ENCODE measurements at regions not wholly inside any gene's neighbourhood (a gene's known extent, or its start where the extent isn't known, plus 50 kb on each side); places are given as distances from the start of the nearest gene placed in this dataset.
"Not testable (repeated sequence)": the region's sequence is repeated elsewhere in the genome, so short reads cannot be mapped to it uniquely, and the experiment has no call there.

DNA sequence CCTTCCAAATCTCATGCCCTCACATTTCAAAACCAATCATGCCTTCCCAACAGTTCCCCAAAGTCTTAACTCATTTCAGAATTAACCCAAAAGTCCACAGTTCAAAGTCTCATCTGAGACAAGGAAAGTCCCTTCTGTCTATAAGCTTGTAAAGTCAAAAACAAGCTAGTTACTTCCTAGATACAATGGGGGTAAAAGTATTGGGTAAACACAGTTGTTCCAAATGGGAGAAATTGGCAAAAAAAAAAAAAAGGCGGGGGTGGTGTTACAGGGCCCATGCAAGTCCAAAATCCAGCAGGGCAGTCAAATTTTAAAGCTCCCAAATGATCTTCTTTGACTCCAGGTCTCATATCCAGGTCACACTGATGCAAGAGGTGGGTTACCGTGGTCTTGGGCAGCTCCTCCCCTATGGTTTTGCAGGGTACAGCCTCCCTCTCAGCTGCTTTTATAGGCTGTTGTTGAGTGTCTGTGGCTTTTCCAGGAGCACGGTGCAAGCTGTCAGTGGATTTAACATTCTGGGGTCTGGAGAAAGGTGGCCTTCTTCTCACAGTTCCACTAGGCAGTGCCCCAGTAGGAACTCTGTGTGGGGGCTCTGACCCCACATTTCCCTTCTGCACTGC, 110.3 kb upstream of the MDM1 start:
- TF ChIP-seq, protein P1, sequence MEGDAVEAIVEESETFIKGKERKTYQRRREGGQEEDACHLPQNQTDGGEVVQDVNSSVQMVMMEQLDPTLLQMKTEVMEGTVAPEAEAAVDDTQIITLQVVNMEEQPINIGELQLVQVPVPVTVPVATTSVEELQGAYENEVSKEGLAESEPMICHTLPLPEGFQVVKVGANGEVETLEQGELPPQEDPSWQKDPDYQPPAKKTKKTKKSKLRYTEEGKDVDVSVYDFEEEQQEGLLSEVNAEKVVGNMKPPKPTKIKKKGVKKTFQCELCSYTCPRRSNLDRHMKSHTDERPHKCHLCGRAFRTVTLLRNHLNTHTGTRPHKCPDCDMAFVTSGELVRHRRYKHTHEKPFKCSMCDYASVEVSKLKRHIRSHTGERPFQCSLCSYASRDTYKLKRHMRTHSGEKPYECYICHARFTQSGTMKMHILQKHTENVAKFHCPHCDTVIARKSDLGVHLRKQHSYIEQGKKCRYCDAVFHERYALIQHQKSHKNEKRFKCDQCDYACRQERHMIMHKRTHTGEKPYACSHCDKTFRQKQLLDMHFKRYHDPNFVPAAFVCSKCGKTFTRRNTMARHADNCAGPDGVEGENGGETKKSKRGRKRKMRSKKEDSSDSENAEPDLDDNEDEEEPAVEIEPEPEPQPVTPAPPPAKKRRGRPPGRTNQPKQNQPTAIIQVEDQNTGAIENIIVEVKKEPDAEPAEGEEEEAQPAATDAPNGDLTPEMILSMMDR (IDR thresholded peaks at IDR 0.05; ENCODE audit: insufficient read depth, low read length), result not testable (repeated sequence)
- not testable (repeated sequence) for TF ChIP-seq GABPA (IDR thresholded peaks at IDR 0.05; ENCODE audit: low read depth)
- TF ChIP-seq, protein P2, sequence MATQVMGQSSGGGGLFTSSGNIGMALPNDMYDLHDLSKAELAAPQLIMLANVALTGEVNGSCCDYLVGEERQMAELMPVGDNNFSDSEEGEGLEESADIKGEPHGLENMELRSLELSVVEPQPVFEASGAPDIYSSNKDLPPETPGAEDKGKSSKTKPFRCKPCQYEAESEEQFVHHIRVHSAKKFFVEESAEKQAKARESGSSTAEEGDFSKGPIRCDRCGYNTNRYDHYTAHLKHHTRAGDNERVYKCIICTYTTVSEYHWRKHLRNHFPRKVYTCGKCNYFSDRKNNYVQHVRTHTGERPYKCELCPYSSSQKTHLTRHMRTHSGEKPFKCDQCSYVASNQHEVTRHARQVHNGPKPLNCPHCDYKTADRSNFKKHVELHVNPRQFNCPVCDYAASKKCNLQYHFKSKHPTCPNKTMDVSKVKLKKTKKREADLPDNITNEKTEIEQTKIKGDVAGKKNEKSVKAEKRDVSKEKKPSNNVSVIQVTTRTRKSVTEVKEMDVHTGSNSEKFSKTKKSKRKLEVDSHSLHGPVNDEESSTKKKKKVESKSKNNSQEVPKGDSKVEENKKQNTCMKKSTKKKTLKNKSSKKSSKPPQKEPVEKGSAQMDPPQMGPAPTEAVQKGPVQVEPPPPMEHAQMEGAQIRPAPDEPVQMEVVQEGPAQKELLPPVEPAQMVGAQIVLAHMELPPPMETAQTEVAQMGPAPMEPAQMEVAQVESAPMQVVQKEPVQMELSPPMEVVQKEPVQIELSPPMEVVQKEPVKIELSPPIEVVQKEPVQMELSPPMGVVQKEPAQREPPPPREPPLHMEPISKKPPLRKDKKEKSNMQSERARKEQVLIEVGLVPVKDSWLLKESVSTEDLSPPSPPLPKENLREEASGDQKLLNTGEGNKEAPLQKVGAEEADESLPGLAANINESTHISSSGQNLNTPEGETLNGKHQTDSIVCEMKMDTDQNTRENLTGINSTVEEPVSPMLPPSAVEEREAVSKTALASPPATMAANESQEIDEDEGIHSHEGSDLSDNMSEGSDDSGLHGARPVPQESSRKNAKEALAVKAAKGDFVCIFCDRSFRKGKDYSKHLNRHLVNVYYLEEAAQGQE (IDR thresholded peaks at IDR 0.05; ENCODE audit: insufficient replicate concordance, low read depth), result not testable (repeated sequence)
